Calu3 (cell line): ENCODE measurements at regions not wholly inside any gene's neighbourhood (a gene's known extent, or its start where the extent isn't known, plus 50 kb on each side); places are given as distances from the start of the nearest gene placed in this dataset.

Experiments used
- BruUV-seq: library from RNA; stranded (reverse); fragments of 400-500 nt; replicated peaks from 2 replicates; lab custom pipeline; 2021; lab: Mats Ljungman, UMichigan
- CTCF ChIA-PET: fragments of 300-600 bp; sonication (Branson Sonifier 250); formaldehyde crosslinking; loops from one replicate; lab custom pipeline; 2022; ENCODE audit warnings: antibody characterized with exemption; lab: Charles Lee
- DNase-seq: peaks from one replicate; pipeline ENCODE4 v3.0.0; 2022
- H3K27ac Mint-ChIP-seq: one replicate; pipeline ENCODE4 v1.8.0; 2022; ENCODE audit warnings: mixed read lengths; ENCODE audit not compliant: unreplicated experiment
- H3K27me3 Mint-ChIP-seq: one replicate; pipeline ENCODE4 v1.8.0; 2022; ENCODE audit warnings: mixed read lengths; ENCODE audit not compliant: unreplicated experiment
- H3K36me3 Mint-ChIP-seq: one replicate; pipeline ENCODE4 v1.8.0; 2022; ENCODE audit warnings: mild to moderate bottlenecking, moderate library complexity, mixed read lengths; ENCODE audit not compliant: insufficient read depth, unreplicated experiment
- H3K4me1 Mint-ChIP-seq: one replicate; pipeline ENCODE4 v1.8.0; 2022; ENCODE audit warnings: mild to moderate bottlenecking, low read depth, mixed read lengths; ENCODE audit not compliant: unreplicated experiment
- H3K4me3 Mint-ChIP-seq: one replicate; pipeline ENCODE4 v1.8.0; 2022; ENCODE audit warnings: mild to moderate bottlenecking, low read depth, moderate library complexity, mixed read lengths; ENCODE audit not compliant: unreplicated experiment
- H3K9me3 Mint-ChIP-seq: one replicate; pipeline ENCODE4 v1.8.0; 2022; ENCODE audit warnings: low read depth, mixed read lengths; ENCODE audit not compliant: unreplicated experiment
- intact Hi-C: fragments of 100-400 bp; cut with micrococcal nuclease; formaldehyde crosslinking; loops from one replicate; pipeline ENCODE4 v1.10.0; 2022; ENCODE audit not compliant: unreplicated experiment
- TF ChIP-seq, protein P1 (sequence below): fragments of 200-600 bp; IDR thresholded peaks from one replicate; pipeline ENCODE4 v1.8.0; 2022; ENCODE audit warnings: antibody characterized with exemption; ENCODE audit not compliant: unreplicated experiment

DNA sequence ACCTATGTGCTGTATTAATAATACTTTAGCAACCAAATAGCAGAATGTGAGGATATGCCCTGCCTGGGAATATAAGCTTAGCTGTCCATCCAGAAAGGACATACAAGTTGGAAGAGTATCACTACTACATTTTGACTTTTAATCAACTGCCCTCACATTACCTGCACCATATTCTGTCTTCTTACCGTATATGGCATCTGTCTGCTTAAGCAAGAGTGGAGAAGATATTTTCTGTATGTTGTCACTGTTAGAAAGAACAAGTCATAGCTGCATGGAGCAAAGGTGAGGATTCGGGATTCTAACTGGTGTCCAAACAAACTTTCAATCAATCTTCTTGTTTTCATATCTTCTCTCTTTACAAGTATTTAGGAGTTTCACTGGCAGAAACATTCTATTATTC lies 929.5 kb upstream of the ROBO1 start:
- TF ChIP-seq, protein P1, sequence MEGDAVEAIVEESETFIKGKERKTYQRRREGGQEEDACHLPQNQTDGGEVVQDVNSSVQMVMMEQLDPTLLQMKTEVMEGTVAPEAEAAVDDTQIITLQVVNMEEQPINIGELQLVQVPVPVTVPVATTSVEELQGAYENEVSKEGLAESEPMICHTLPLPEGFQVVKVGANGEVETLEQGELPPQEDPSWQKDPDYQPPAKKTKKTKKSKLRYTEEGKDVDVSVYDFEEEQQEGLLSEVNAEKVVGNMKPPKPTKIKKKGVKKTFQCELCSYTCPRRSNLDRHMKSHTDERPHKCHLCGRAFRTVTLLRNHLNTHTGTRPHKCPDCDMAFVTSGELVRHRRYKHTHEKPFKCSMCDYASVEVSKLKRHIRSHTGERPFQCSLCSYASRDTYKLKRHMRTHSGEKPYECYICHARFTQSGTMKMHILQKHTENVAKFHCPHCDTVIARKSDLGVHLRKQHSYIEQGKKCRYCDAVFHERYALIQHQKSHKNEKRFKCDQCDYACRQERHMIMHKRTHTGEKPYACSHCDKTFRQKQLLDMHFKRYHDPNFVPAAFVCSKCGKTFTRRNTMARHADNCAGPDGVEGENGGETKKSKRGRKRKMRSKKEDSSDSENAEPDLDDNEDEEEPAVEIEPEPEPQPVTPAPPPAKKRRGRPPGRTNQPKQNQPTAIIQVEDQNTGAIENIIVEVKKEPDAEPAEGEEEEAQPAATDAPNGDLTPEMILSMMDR: no peak
- BruUV-seq: no TSS peak
- CTCF ChIA-PET: interaction anchor here (1.2 kb wide), 1 partner anchor 15 kb away, joined by 3 read pairs; no protein-coding TSS in a partner anchor
- H3K27ac Mint-ChIP-seq: no peak overlapping the region
- H3K4me3 Mint-ChIP-seq: no peak overlapping the region
- intact Hi-C loops: no loop called here
- DNase-seq: no peak
- H3K9me3 Mint-ChIP-seq: no peaks in the 10 kb centered on the region
- peaks cover 19% of the 10 kb centered on the region for H3K4me1 Mint-ChIP-seq
- no peaks in the 10 kb centered on the region for H3K27me3 Mint-ChIP-seq
- peaks cover 7% of the 10 kb centered on the region for H3K36me3 Mint-ChIP-seq

DNA sequence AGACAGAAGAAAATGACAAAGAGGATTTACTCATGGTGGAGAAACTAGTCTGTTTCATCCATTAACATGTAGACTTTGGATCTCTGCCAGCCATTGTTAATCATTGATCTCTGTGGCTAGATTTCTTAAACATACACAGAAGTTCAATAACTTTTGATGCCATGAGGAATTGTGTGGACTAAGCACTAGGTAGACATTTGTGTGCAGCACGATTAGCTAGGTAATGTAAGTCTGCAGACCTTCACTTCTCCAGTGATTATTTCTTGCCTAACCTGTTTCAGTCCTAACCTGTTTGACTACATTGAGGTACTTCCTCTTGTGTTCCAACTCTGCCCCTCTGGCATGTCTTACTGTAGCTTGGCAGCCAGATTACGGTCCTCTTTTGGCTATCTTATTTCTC lies 928.5 kb upstream of the ROBO1 start:
- Mint-ChIP-seq H3K36me3 (peaks cover 7% of the 10 kb centered on the region), H3K4me1 (peaks cover 19% of the 10 kb centered on the region), H3K4me3 (peak overlapping the region; percentile 28), H3K9me3 (no peaks in the 10 kb centered on the region), H3K27me3 (no peaks in the 10 kb centered on the region), H3K27ac (peak overlapping the region; percentile 91)
- intact Hi-C loops: loop anchor here (1.0 kb wide), 1 partner anchor 37 kb away; no protein-coding TSS in a partner anchor
- CTCF ChIA-PET: interaction anchor here (0.7 to 1.2 kb wide), 2 partner anchors 14 to 889 kb away, joined by 3 read pairs; no protein-coding TSS in a partner anchor
- no TSS peak for BruUV-seq
- peak; percentile 78 for DNase-seq
- TF ChIP-seq, protein P1: no peak

DNA sequence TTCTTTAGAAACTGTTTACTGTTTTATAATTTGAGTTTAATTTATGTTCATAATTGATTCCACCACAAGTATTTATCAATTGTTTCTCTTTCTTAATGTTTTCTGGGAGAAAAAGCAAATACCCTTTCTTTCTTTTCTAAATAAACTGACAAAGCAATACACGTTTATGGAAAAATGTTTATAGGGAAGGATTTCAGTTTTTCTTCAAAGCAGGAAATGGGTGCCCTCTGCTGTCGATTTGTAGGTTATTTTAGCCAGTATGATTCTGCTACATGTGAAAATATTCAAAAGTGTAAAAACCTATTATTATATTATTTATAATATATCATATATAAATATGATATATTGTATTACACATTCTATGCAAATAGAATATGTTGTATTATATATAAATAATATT lies 921.0 kb upstream of the ROBO1 start:
- intact Hi-C loops: loop anchor here (1.0 to 10.0 kb wide), 2 partner anchors 624 to 1168 kb away; no protein-coding TSS in a partner anchor
- H3K4me3 Mint-ChIP-seq: no peak overlapping the region
- TF ChIP-seq, protein P1: peak; percentile 28
- peak; percentile 17 for DNase-seq
- no TSS peak for BruUV-seq
- H3K9me3 Mint-ChIP-seq: no peaks in the 10 kb centered on the region
- no peaks in the 10 kb centered on the region for H3K4me1 Mint-ChIP-seq
- no peak overlapping the region for H3K27ac Mint-ChIP-seq
- CTCF ChIA-PET: no interaction called here
- no peaks in the 10 kb centered on the region for H3K27me3 Mint-ChIP-seq
- no peaks in the 10 kb centered on the region for H3K36me3 Mint-ChIP-seq

DNA sequence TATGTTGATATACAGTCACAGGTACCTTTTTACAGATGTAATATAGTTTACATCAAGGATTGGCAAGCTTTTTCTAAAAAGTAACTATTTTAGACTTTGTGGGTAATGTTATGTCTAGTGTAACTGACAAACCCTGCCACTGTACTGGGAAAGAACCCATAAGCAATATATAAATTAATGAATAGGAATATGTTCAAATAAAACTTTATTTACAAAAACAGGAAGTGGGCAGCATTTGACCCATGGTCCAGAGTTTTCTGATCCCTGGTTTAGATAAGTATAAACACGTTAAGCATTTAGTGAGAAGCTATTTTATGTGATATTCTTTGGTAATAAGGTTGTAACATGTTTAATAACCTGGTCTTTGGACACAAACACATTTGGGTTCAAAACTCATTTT lies 915.2 kb upstream of the ROBO1 start:
- BruUV-seq: no TSS peak
- TF ChIP-seq, protein P1: no peak
- Mint-ChIP-seq H3K36me3 (no peaks in the 10 kb centered on the region), H3K27me3 (no peaks in the 10 kb centered on the region), H3K9me3 (no peaks in the 10 kb centered on the region), H3K4me3 (no peak overlapping the region), H3K4me1 (no peaks in the 10 kb centered on the region), H3K27ac (no peak overlapping the region)
- CTCF ChIA-PET: interaction anchor here (1.1 kb wide), 1 partner anchor 14 kb away, joined by 3 read pairs; no protein-coding TSS in a partner anchor
- intact Hi-C loops: loop anchor here (10.0 kb wide), 1 partner anchor 618 kb away; no protein-coding TSS in a partner anchor
- DNase-seq: no peak
